IMR-90 (cell line): ENCODE measurements at regions not wholly inside any gene's neighbourhood (a gene's known extent, or its start where the extent isn't known, plus 50 kb on each side); places are given as distances from the start of the nearest gene placed in this dataset.

Source experiments
- ATAC-seq: fragments of 200-7000 bp; cut with Tn5 transposase; 2 replicates; pipeline ENCODE4 v1.9.1; 2020; ENCODE audit warnings: low read depth, mild to moderate bottlenecking, moderate library complexity
- BruUV-seq: library from RNA; stranded (reverse); fragments of 400-500 nt; replicated peaks from 2 replicates; lab custom pipeline; 2021; lab: Mats Ljungman, UMichigan
- CTCF ChIA-PET: fragments of 300-600 bp; formaldehyde crosslinking; extraction: SDS; loops from one replicate; lab custom pipeline; 2021; ENCODE audit warnings: antibody characterized with exemption; lab: Yijun Ruan, JAX
- POLR2A ChIA-PET: fragments of 300-600 bp; sonication (Branson Sonifier 250); formaldehyde crosslinking; loops from one replicate; lab custom pipeline; 2022; ENCODE audit warnings: antibody characterized with exemption; ENCODE audit not compliant: unreplicated experiment; lab: Charles Lee
- DNase-seq: peaks from one replicate; pipeline ENCODE4 v3.0.0; 2013
- H2AFZ ChIP-seq: replicated peaks from 2 replicates; pipeline ENCODE3; 2013; ENCODE audit warnings: low read length, mild to moderate bottlenecking; ENCODE audit not compliant: poor library complexity
- H2AK5ac ChIP-seq: 2 replicates; pipeline ENCODE4 v1.6.1; 2013; ENCODE audit warnings: low read depth, low read length, inconsistent platforms
- H2AK9ac ChIP-seq: replicated peaks from 2 replicates; pipeline ENCODE3; 2013; ENCODE audit warnings: mild to moderate bottlenecking, low read depth, low read length, moderate library complexity; ENCODE audit not compliant: poor library complexity
- H2BK120ac ChIP-seq: 2 replicates; pipeline ENCODE4 v1.6.1; 2013; ENCODE audit warnings: low read depth, low read length, inconsistent platforms
- H2BK15ac ChIP-seq: 3 replicates; pipeline ENCODE4 v1.6.1; 2013; ENCODE audit warnings: low read depth, low read length, inconsistent platforms
- H2BK20ac ChIP-seq: 2 replicates; pipeline ENCODE4 v1.6.1; 2013; ENCODE audit warnings: low read depth, mild to moderate bottlenecking, inconsistent platforms, low read length, moderate library complexity
- H2BK5ac ChIP-seq: 2 replicates; pipeline ENCODE4 v1.6.1; 2013; ENCODE audit warnings: mild to moderate bottlenecking, low read depth, low read length, inconsistent platforms; ENCODE audit not compliant: poor library complexity, severe bottlenecking
- H3K14ac ChIP-seq: replicated peaks from 2 replicates; pipeline ENCODE4 v1.6.1; 2013; ENCODE audit warnings: low read depth, low read length, inconsistent platforms
- H3K18ac ChIP-seq: 2 replicates; pipeline ENCODE4 v1.6.1; 2013; ENCODE audit warnings: low read depth, low read length, control low read depth
- H3K23ac ChIP-seq: 2 replicates; pipeline ENCODE4 v1.6.1; 2013; ENCODE audit warnings: low read depth, low read length, inconsistent platforms
- H3K27ac ChIP-seq: 2 replicates; pipeline ENCODE4 v1.5.1; 2013; ENCODE audit warnings: mild to moderate bottlenecking, control low read depth, low read length; ENCODE audit not compliant: insufficient read depth
- H3K27me3 ChIP-seq: 2 replicates; pipeline ENCODE4 v1.6.1; 2013; ENCODE audit warnings: low read length; ENCODE audit not compliant: control insufficient read depth, insufficient read depth
- H3K36me3 ChIP-seq: 2 replicates; pipeline ENCODE4 v1.6.1; 2013; ENCODE audit warnings: low read length, mixed read lengths; ENCODE audit not compliant: control insufficient read depth, insufficient read depth
- H3K4ac ChIP-seq: 2 replicates; pipeline ENCODE4 v1.6.1; 2013; ENCODE audit warnings: low read depth, low read length, inconsistent platforms
- H3K4me1 ChIP-seq: 2 replicates; pipeline ENCODE4 v1.6.1; 2013; ENCODE audit warnings: low read length, mixed read lengths; ENCODE audit not compliant: control insufficient read depth, insufficient read depth
- H3K4me2 ChIP-seq: 2 replicates; pipeline ENCODE4 v1.6.1; 2013; ENCODE audit warnings: low read depth, mild to moderate bottlenecking, control low read depth, low read length, moderate library complexity
- H3K4me3 ChIP-seq: 2 replicates; pipeline ENCODE4 v1.5.1; 2013; ENCODE audit warnings: low read depth, mild to moderate bottlenecking, control low read depth, low read length, moderate library complexity; ENCODE audit not compliant: insufficient read depth
- H3K56ac ChIP-seq: 2 replicates; pipeline ENCODE4 v1.6.1; 2013; ENCODE audit warnings: low read length, inconsistent platforms; ENCODE audit not compliant: insufficient read depth; ENCODE audit errors: extremely low read depth
- H3K79me1 ChIP-seq, 2 experiments: 2 replicates each; pipeline ENCODE4 v1.6.1; 2013; ENCODE audit warnings: low read length in 2 of 2, inconsistent platforms in 1 of 2, low read depth in 1 of 2
- H3K9ac ChIP-seq: 2 replicates; pipeline ENCODE4 v1.6.1; 2013; ENCODE audit warnings: low read depth, low read length, control low read depth
- H3K9me1 ChIP-seq: 2 replicates; pipeline ENCODE4 v1.6.1; 2013; ENCODE audit warnings: low read length, inconsistent platforms; ENCODE audit not compliant: insufficient read depth
- H3K9me3 ChIP-seq: 2 replicates; pipeline ENCODE4 v1.6.1; 2013; ENCODE audit warnings: low read length; ENCODE audit not compliant: control insufficient read depth, insufficient read depth
- H4K20me1 ChIP-seq: 2 replicates; pipeline ENCODE4 v1.6.1; 2013; ENCODE audit warnings: low read length, inconsistent platforms; ENCODE audit not compliant: insufficient read depth
- H4K5ac ChIP-seq: 2 replicates; pipeline ENCODE4 v1.6.1; 2013; ENCODE audit warnings: mild to moderate bottlenecking, low read depth, low read length, control low read depth
- H4K8ac ChIP-seq, 2 experiments: 2 replicates each; pipeline ENCODE4 v1.6.1; 2013; ENCODE audit warnings: low read depth in 2 of 2, low read length in 2 of 2, control low read depth in 1 of 2, inconsistent platforms in 1 of 2
- H4K91ac ChIP-seq: 2 replicates; pipeline ENCODE4 v1.6.1; 2013; ENCODE audit warnings: low read depth, low read length, inconsistent platforms; ENCODE audit not compliant: insufficient read depth
- BHLHE40 ChIP-seq: fragments of 150-350 bp; IDR thresholded peaks from 2 replicates; pipeline ENCODE4 v1.6.1; 2016; ENCODE audit warnings: mild to moderate bottlenecking, low read depth, low read length
- CEBPB ChIP-seq: IDR thresholded peaks from 2 replicates; pipeline ENCODE4 v1.6.1; 2012; ENCODE audit warnings: low read depth, low read length, improper control_type of control experiment
- CHD1 ChIP-seq: IDR thresholded peaks from 2 replicates; pipeline ENCODE4 v1.6.1; 2012; ENCODE audit warnings: low read depth, low read length, improper control_type of control experiment
- FOS ChIP-seq: fragments of 150-350 bp; IDR thresholded peaks from 2 replicates; pipeline ENCODE4 v1.6.1; 2016; ENCODE audit warnings: low read depth, low read length
- MAFK ChIP-seq: IDR thresholded peaks from 2 replicates; pipeline ENCODE4 v1.6.1; 2012; ENCODE audit warnings: low read depth, low read length, improper control_type of control experiment
- MAZ ChIP-seq: IDR thresholded peaks from 2 replicates; pipeline ENCODE4 v1.6.1; 2012; ENCODE audit warnings: low read depth, mild to moderate bottlenecking, low read length, improper control_type of control experiment, moderate library complexity, borderline replicate concordance
- MXI1 ChIP-seq: IDR thresholded peaks from 2 replicates; pipeline ENCODE4 v1.6.1; 2012; ENCODE audit warnings: low read depth, mild to moderate bottlenecking, low read length, moderate library complexity, borderline replicate concordance
- NFE2L2 ChIP-seq: fragments of 150-350 bp; IDR thresholded peaks from 2 replicates; pipeline ENCODE4 v1.6.1; 2016; ENCODE audit warnings: low read depth, mild to moderate bottlenecking, low read length
- POLR2A ChIP-seq: IDR thresholded peaks from 2 replicates; pipeline ENCODE4 v1.6.1; 2012; ENCODE audit warnings: mild to moderate bottlenecking, low read depth, low read length
- RCOR1 ChIP-seq: IDR thresholded peaks from 2 replicates; pipeline ENCODE4 v1.6.1; 2012; ENCODE audit warnings: mild to moderate bottlenecking, low read length, improper control_type of control experiment; ENCODE audit not compliant: insufficient replicate concordance
- RFX5 ChIP-seq: IDR thresholded peaks from 2 replicates; pipeline ENCODE4 v1.8.0; 2012; ENCODE audit warnings: low read depth, mild to moderate bottlenecking, low read length, moderate library complexity
- SMC3 ChIP-seq: fragments of 150-350 bp; IDR thresholded peaks from 2 replicates; pipeline ENCODE4 v1.6.1; 2016; ENCODE audit warnings: low read depth, mild to moderate bottlenecking, antibody characterized with exemption, low read length, moderate library complexity
- WGBS, 2 experiments: methylation state at CpG; one replicate each; pipeline versions ENCODE4 v1.1.5 to v1.1.7; 2013; ENCODE audit warnings: missing lambda C conversion rate in 2 of 2; ENCODE audit not compliant: insufficient read length in 1 of 2; ENCODE audit errors: extremely low coverage in 2 of 2; 5-methylcytosine and 5-hydroxymethylcytosine counted together
- dilution Hi-C: fragments of 300-500 bp; cut with HindIII; formaldehyde crosslinking; loops from one replicate; pipeline ENCODE4 v1.14.3; 2018; ENCODE audit warnings: low sequenced_read_pairs; ENCODE audit not compliant: unreplicated experiment
- in situ Hi-C: fragments of 300-500 bp; cut with MboI; formaldehyde crosslinking; loops from 3 replicates; pipeline ENCODE4 v1.14.3; 2019; ENCODE audit warnings: low sequenced_read_pairs, inconsistent platforms, mixed read lengths
- intact Hi-C: fragments of 100-400 bp; cut with micrococcal nuclease; formaldehyde crosslinking; loops from 2 replicates; pipeline ENCODE4 v1.10.0; 2022
- TF ChIP-seq, protein P1 (sequence below): fragments of 150-350 bp; IDR thresholded peaks from 2 replicates; pipeline ENCODE4 v1.6.1; 2017; ENCODE audit warnings: mild to moderate bottlenecking, antibody characterized with exemption, low read length, low read depth
- TF ChIP-seq, protein P2 (sequence below): fragments of 150-350 bp; IDR thresholded peaks from 2 replicates; pipeline ENCODE4 v1.6.1; 2016; ENCODE audit warnings: low read depth, mild to moderate bottlenecking, low read length, moderate library complexity, borderline replicate concordance
- TF ChIP-seq, protein P3 (sequence below): conservative IDR thresholded peaks from 2 replicates; pipeline ENCODE4 v1.5.1; 2012; ENCODE audit warnings: mild to moderate bottlenecking, low read depth, low read length, improper control_type of control experiment

DNA sequence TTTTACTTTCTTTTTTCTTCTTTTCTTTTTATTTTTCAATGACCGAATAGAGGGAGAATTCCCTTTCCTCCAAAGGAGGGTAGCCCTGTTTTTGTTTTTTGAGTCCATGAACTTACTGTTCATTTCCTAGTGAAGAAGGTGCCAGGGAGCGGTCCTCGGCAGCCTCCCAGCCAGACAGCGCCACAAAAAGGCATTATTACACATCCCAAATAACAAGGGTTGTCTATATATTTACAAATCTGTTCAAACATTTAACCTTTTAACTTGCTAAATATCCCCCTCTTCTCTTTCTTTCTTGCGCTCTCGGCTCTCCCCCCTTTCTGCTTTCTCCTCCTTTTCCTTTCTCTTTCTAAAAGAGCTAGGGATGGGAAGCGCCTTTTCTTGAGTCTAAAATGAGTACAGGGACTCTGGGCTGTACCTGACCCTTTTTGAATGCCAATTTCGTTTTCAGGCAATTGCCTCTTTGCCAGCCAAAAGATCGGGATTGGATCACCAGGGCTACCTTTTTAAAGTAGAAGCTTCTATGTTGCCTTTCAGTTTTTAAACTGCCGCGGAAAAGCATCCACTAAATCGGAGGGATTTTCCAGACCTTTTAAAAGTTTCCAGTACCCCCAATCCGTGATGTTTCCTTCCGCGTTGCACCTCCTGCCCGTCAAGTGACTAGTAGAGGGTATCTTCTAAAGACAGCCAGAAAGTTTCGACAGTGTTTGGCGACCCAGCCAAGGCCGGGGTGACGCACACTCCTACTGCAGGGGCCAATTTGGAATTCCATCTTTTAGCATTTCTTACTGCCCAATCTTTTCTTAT lies 125.6 kb downstream of the TMEM161B start:
- in situ Hi-C loops: loop anchor here (5.0 kb wide), 1 partner anchor 544 kb away; no protein-coding TSS in a partner anchor
- TF ChIP-seq, protein P1, sequence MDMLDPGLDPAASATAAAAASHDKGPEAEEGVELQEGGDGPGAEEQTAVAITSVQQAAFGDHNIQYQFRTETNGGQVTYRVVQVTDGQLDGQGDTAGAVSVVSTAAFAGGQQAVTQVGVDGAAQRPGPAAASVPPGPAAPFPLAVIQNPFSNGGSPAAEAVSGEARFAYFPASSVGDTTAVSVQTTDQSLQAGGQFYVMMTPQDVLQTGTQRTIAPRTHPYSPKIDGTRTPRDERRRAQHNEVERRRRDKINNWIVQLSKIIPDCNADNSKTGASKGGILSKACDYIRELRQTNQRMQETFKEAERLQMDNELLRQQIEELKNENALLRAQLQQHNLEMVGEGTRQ: no peak
- no peak for TF ChIP-seq POLR2A
- TF ChIP-seq MAFK: no peak
- TF ChIP-seq MXI1: no peak
- TF ChIP-seq RFX5: no peak
- TF ChIP-seq, protein P2, sequence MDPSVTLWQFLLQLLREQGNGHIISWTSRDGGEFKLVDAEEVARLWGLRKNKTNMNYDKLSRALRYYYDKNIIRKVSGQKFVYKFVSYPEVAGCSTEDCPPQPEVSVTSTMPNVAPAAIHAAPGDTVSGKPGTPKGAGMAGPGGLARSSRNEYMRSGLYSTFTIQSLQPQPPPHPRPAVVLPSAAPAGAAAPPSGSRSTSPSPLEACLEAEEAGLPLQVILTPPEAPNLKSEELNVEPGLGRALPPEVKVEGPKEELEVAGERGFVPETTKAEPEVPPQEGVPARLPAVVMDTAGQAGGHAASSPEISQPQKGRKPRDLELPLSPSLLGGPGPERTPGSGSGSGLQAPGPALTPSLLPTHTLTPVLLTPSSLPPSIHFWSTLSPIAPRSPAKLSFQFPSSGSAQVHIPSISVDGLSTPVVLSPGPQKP: no peak
- TF ChIP-seq SMC3: no peak
- TF ChIP-seq NFE2L2: no peak
- TF ChIP-seq CHD1: no peak
- TF ChIP-seq MAZ: no peak
- TF ChIP-seq FOS: no peak
- no peak for TF ChIP-seq BHLHE40
- TF ChIP-seq CEBPB: no peak
- TF ChIP-seq RCOR1: no peak
- TF ChIP-seq, protein P3, sequence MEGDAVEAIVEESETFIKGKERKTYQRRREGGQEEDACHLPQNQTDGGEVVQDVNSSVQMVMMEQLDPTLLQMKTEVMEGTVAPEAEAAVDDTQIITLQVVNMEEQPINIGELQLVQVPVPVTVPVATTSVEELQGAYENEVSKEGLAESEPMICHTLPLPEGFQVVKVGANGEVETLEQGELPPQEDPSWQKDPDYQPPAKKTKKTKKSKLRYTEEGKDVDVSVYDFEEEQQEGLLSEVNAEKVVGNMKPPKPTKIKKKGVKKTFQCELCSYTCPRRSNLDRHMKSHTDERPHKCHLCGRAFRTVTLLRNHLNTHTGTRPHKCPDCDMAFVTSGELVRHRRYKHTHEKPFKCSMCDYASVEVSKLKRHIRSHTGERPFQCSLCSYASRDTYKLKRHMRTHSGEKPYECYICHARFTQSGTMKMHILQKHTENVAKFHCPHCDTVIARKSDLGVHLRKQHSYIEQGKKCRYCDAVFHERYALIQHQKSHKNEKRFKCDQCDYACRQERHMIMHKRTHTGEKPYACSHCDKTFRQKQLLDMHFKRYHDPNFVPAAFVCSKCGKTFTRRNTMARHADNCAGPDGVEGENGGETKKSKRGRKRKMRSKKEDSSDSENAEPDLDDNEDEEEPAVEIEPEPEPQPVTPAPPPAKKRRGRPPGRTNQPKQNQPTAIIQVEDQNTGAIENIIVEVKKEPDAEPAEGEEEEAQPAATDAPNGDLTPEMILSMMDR: no peak

More for the DNA sequence above, 125.6 kb downstream of the TMEM161B start:
- Histone ChIP-seq H4K91ac (no peak overlapping the region), H2BK5ac (no peak overlapping the region), H2BK15ac (no peak overlapping the region), H3K18ac (no peak overlapping the region), H2AK9ac (no peak overlapping the region), H2AFZ (peak overlapping the region; percentile 55), H3K27me3 (peaks cover 52% of the 10 kb centered on the region), H3K9me3 (peaks cover 2% of the 10 kb centered on the region; the same call in 1 of the 2 replicates), H3K23ac (no peak overlapping the region), H3K9me1 (no peaks in the 10 kb centered on the region; the same call in 1 of the 2 replicates), H4K5ac (no peak overlapping the region), H3K14ac (no peak overlapping the region), H3K36me3 (no peaks in the 10 kb centered on the region), H3K4me1 (no peaks in the 10 kb centered on the region), H3K4me3 (peak overlapping the region; percentile 29), H2AK5ac (no peak overlapping the region), H4K20me1 (no peaks in the 10 kb centered on the region), H3K27ac (no peak overlapping the region), H2BK120ac (no peak overlapping the region), H3K56ac (no peak overlapping the region), H4K8ac (no peak overlapping the region), H3K79me1 (no peaks in the 10 kb centered on the region), H2BK20ac (no peak overlapping the region), H3K4ac (no peak overlapping the region), H3K4me2 (peak overlapping the region; percentile 52), H3K9ac (no peak overlapping the region)
- dilution Hi-C loops (no loop called here), intact Hi-C loops (no loop called here)
- ChIA-PET POLR2A (no interaction called here), CTCF (no interaction called here)
- DNase-seq (no peak), ATAC-seq (no peak)
- no TSS peak for BruUV-seq
- WGBS, 2 experiments: no CpG with 5 or more reads among the region's 20 CpGs
